ENCODE measurements at regions not wholly inside any gene's neighbourhood (a gene's known extent, or its start where the extent isn't known, plus 50 kb on each side); places are given as distances from the start of the nearest gene placed in this dataset.

DNA sequence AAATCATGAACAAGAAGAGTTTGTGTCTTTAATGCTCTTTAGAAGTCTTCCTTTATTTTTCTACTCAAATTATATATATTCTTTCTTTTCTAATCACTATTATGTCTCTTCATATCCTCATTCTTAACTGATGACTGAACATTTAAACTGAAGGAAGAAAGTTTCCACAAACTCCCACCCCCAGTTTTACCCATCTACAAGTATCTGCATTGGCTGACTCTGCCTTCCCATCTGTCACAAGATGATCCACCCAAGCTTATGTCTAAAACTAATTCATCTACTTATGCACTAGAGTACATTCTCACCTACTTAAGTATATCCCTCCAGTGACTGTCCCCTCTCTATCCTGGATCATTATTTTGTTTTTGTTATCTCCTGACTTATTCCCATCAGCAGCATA, 344.5 kb downstream of the PRR16 start:
- no peak for TF ChIP-seq POLR2AphosphoS5 (IDR thresholded peaks at IDR 0.05)
- TF ChIP-seq, protein P1, sequence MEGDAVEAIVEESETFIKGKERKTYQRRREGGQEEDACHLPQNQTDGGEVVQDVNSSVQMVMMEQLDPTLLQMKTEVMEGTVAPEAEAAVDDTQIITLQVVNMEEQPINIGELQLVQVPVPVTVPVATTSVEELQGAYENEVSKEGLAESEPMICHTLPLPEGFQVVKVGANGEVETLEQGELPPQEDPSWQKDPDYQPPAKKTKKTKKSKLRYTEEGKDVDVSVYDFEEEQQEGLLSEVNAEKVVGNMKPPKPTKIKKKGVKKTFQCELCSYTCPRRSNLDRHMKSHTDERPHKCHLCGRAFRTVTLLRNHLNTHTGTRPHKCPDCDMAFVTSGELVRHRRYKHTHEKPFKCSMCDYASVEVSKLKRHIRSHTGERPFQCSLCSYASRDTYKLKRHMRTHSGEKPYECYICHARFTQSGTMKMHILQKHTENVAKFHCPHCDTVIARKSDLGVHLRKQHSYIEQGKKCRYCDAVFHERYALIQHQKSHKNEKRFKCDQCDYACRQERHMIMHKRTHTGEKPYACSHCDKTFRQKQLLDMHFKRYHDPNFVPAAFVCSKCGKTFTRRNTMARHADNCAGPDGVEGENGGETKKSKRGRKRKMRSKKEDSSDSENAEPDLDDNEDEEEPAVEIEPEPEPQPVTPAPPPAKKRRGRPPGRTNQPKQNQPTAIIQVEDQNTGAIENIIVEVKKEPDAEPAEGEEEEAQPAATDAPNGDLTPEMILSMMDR (IDR thresholded peaks at IDR 0.05), result no peak
- TF ChIP-seq POLR2A (IDR thresholded peaks at IDR 0.05), result no peak
- no peak for TF ChIP-seq EP300 (IDR thresholded peaks at IDR 0.05)
